C4-2B (cell line): ENCODE measurements at regions not wholly inside any gene's neighbourhood (a gene's known extent, or its start where the extent isn't known, plus 50 kb on each side); places are given as distances from the start of the nearest gene placed in this dataset.

Experiments
- H3K27ac ChIP-seq: fragments of 450-650 bp; 2 replicates; pipeline ENCODE4 v1.5.1; 2017
- ZFX ChIP-seq: fragments of 450-650 bp; IDR thresholded peaks from 2 replicates; pipeline ENCODE4 v1.6.1; 2017
- TF ChIP-seq, protein P1 (sequence below): fragments of 450-650 bp; conservative IDR thresholded peaks from 2 replicates; pipeline ENCODE4 v1.5.1; 2017; ENCODE audit warnings: mild to moderate bottlenecking

GRCh38 chr15:95574053-95574452, 756.4 kb upstream of the NR2F2 start:
- no peak overlapping the region for H3K27ac ChIP-seq
- TF ChIP-seq ZFX, result no peak
- TF ChIP-seq, protein P1, sequence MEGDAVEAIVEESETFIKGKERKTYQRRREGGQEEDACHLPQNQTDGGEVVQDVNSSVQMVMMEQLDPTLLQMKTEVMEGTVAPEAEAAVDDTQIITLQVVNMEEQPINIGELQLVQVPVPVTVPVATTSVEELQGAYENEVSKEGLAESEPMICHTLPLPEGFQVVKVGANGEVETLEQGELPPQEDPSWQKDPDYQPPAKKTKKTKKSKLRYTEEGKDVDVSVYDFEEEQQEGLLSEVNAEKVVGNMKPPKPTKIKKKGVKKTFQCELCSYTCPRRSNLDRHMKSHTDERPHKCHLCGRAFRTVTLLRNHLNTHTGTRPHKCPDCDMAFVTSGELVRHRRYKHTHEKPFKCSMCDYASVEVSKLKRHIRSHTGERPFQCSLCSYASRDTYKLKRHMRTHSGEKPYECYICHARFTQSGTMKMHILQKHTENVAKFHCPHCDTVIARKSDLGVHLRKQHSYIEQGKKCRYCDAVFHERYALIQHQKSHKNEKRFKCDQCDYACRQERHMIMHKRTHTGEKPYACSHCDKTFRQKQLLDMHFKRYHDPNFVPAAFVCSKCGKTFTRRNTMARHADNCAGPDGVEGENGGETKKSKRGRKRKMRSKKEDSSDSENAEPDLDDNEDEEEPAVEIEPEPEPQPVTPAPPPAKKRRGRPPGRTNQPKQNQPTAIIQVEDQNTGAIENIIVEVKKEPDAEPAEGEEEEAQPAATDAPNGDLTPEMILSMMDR, result no peak

- TF ChIP-seq ZFX, result no peak
- TF ChIP-seq, protein P1, result no peak
- H3K27ac ChIP-seq, result no peak overlapping the region
Observed at GRCh38 chr15:95577927-95578326, 752.6 kb upstream of the NR2F2 start.

- no peak overlapping the region for H3K27ac ChIP-seq
- TF ChIP-seq ZFX, result no peak
- TF ChIP-seq, protein P1, result no peak
Observed at GRCh38 chr15:95580121-95580520, 750.4 kb upstream of the NR2F2 start.

GRCh38 chr15:95581595-95581994, 748.9 kb upstream of the NR2F2 start:
- no peak overlapping the region for H3K27ac ChIP-seq
- TF ChIP-seq ZFX, result no peak
- TF ChIP-seq, protein P1, result no peak

- TF ChIP-seq, protein P1, result no peak
- no peak for TF ChIP-seq ZFX
- H3K27ac ChIP-seq, result no peak overlapping the region
Observed at GRCh38 chr15:95584088-95584487, 746.4 kb upstream of the NR2F2 start.

- TF ChIP-seq, protein P1, result no peak
- H3K27ac ChIP-seq, result no peak overlapping the region
Observed at GRCh38 chr15:95588056-95588455, 742.4 kb upstream of the NR2F2 start.

GRCh38 chr15:95590533-95591044, 739.9 kb upstream of the NR2F2 start:
- TF ChIP-seq ZFX, result no peak
- TF ChIP-seq, protein P1, result no peak
- no peak overlapping the region for H3K27ac ChIP-seq
